Activated T-cell treated with anti-CD3 and anti-CD28 coated beads, Interleukin-2, amount 50 U/mL, for 24 hours (primary cell): ENCODE measurements at regions not wholly inside any gene's neighbourhood (a gene's known extent, or its start where the extent isn't known, plus 50 kb on each side); places are given as distances from the start of the nearest gene placed in this dataset.

Experiments
- DNase-seq: peaks from one replicate; pipeline ENCODE4 v3.0.0-alpha.2; 2020
- H3K27ac Mint-ChIP-seq: 2 replicates; pipeline ENCODE4 v1.8.0; 2020; ENCODE audit warnings: mild to moderate bottlenecking, mixed read lengths
- H3K27me3 Mint-ChIP-seq: 2 replicates; pipeline ENCODE4 v1.8.0; 2020; ENCODE audit warnings: mixed read lengths
- H3K36me3 Mint-ChIP-seq: 2 replicates; pipeline ENCODE4 v1.8.0; 2020; ENCODE audit warnings: low read depth, mixed read lengths
- H3K4me1 Mint-ChIP-seq: 2 replicates; pipeline ENCODE4 v1.8.0; 2020; ENCODE audit warnings: low read depth, mixed read lengths
- H3K4me3 Mint-ChIP-seq: 2 replicates; pipeline ENCODE4 v1.8.0; 2020; ENCODE audit warnings: mild to moderate bottlenecking, moderate library complexity, mixed read lengths
- H3K9me3 Mint-ChIP-seq: 2 replicates; pipeline ENCODE4 v1.8.0; 2020; ENCODE audit warnings: mixed read lengths

- Mint-ChIP-seq H3K4me1 (no peaks in the 10 kb centered on the region), H3K27ac (no peak overlapping the region), H3K9me3 (peaks cover 3% of the 10 kb centered on the region), H3K36me3 (no peaks in the 10 kb centered on the region), H3K4me3 (no peak overlapping the region), H3K27me3 (no peaks in the 10 kb centered on the region)
- no peak for DNase-seq
Measured at GRCh38 chr16:85537795-85538401, 75.2 kb upstream of the GSE1 start.

- no peak overlapping the region for H3K4me3 Mint-ChIP-seq
- peaks cover 3% of the 10 kb centered on the region for H3K9me3 Mint-ChIP-seq
- no peak overlapping the region for H3K27ac Mint-ChIP-seq
- H3K4me1 Mint-ChIP-seq: no peaks in the 10 kb centered on the region
- no peak for DNase-seq
- H3K27me3 Mint-ChIP-seq: no peaks in the 10 kb centered on the region
- no peaks in the 10 kb centered on the region for H3K36me3 Mint-ChIP-seq
Measured at GRCh38 chr16:85539084-85539483, 74.0 kb upstream of the GSE1 start.

GRCh38 chr16:85539629-85540291 lies 73.4 kb upstream of the GSE1 start:
- Mint-ChIP-seq H3K27ac (no peak overlapping the region), H3K27me3 (no peaks in the 10 kb centered on the region), H3K36me3 (no peaks in the 10 kb centered on the region), H3K9me3 (peaks cover 3% of the 10 kb centered on the region), H3K4me1 (no peaks in the 10 kb centered on the region), H3K4me3 (no peak overlapping the region)
- no peak for DNase-seq

- H3K4me1 Mint-ChIP-seq: no peaks in the 10 kb centered on the region
- peaks cover 3% of the 10 kb centered on the region for H3K9me3 Mint-ChIP-seq
- no peak overlapping the region for H3K27ac Mint-ChIP-seq
- H3K4me3 Mint-ChIP-seq: no peak overlapping the region
- H3K27me3 Mint-ChIP-seq: no peaks in the 10 kb centered on the region
- H3K36me3 Mint-ChIP-seq: no peaks in the 10 kb centered on the region
- DNase-seq: no peak
Measured at GRCh38 chr16:85541181-85541580, 71.9 kb upstream of the GSE1 start.

- no peaks in the 10 kb centered on the region for H3K36me3 Mint-ChIP-seq
- DNase-seq: no peak
- H3K27ac Mint-ChIP-seq: no peak overlapping the region
- no peaks in the 10 kb centered on the region for H3K27me3 Mint-ChIP-seq
- H3K4me3 Mint-ChIP-seq: no peak overlapping the region
- H3K4me1 Mint-ChIP-seq: no peaks in the 10 kb centered on the region
- H3K9me3 Mint-ChIP-seq: peaks cover 3% of the 10 kb centered on the region
Measured at GRCh38 chr16:85541619-85541979, 71.5 kb upstream of the GSE1 start.

GRCh38 chr16:85541980-85542900 lies 70.9 kb upstream of the GSE1 start:
- Mint-ChIP-seq H3K27me3 (no peaks in the 10 kb centered on the region), H3K4me1 (no peaks in the 10 kb centered on the region), H3K4me3 (no peak overlapping the region), H3K9me3 (peaks cover 3% of the 10 kb centered on the region), H3K36me3 (no peaks in the 10 kb centered on the region), H3K27ac (no peak overlapping the region)
- no peak for DNase-seq

- H3K27me3 Mint-ChIP-seq: no peaks in the 10 kb centered on the region
- no peak overlapping the region for H3K4me3 Mint-ChIP-seq
- H3K4me1 Mint-ChIP-seq: no peaks in the 10 kb centered on the region
- DNase-seq: no peak
- H3K36me3 Mint-ChIP-seq: no peaks in the 10 kb centered on the region
- no peak overlapping the region for H3K27ac Mint-ChIP-seq
- peaks cover 3% of the 10 kb centered on the region for H3K9me3 Mint-ChIP-seq
Measured at GRCh38 chr16:85543536-85543935, 69.6 kb upstream of the GSE1 start.

GRCh38 chr16:85544016-85544415 lies 69.1 kb upstream of the GSE1 start:
- H3K36me3 Mint-ChIP-seq: no peaks in the 10 kb centered on the region
- H3K27me3 Mint-ChIP-seq: no peaks in the 10 kb centered on the region

GRCh38 chr16:85544668-85545067 lies 68.5 kb upstream of the GSE1 start:
- Mint-ChIP-seq H3K9me3 (peaks cover under 1% of the 10 kb centered on the region), H3K27ac (no peak overlapping the region), H3K36me3 (no peaks in the 10 kb centered on the region), H3K4me1 (no peaks in the 10 kb centered on the region), H3K27me3 (no peaks in the 10 kb centered on the region), H3K4me3 (no peak overlapping the region)
- no peak for DNase-seq

More at GRCh38 chr16:85544016-85544415, 69.1 kb upstream of the GSE1 start:
- H3K4me3 Mint-ChIP-seq: no peak overlapping the region
- H3K27ac Mint-ChIP-seq: no peak overlapping the region
- DNase-seq: no peak
- no peaks in the 10 kb centered on the region for H3K4me1 Mint-ChIP-seq
- H3K9me3 Mint-ChIP-seq: peaks cover 3% of the 10 kb centered on the region

- no peaks in the 10 kb centered on the region for H3K4me1 Mint-ChIP-seq
- no peak overlapping the region for H3K27ac Mint-ChIP-seq
- no peaks in the 10 kb centered on the region for H3K36me3 Mint-ChIP-seq
- H3K4me3 Mint-ChIP-seq: no peak overlapping the region
- no peak for DNase-seq
- no peaks in the 10 kb centered on the region for H3K27me3 Mint-ChIP-seq
- no peaks in the 10 kb centered on the region for H3K9me3 Mint-ChIP-seq
Measured at GRCh38 chr16:85545227-85545818, 67.8 kb upstream of the GSE1 start.

- no peak for DNase-seq
- H3K36me3 Mint-ChIP-seq: no peaks in the 10 kb centered on the region
- no peak overlapping the region for H3K4me3 Mint-ChIP-seq
- H3K27ac Mint-ChIP-seq: no peak overlapping the region
- no peaks in the 10 kb centered on the region for H3K27me3 Mint-ChIP-seq
- no peaks in the 10 kb centered on the region for H3K9me3 Mint-ChIP-seq
- peaks cover 8% of the 10 kb centered on the region for H3K4me1 Mint-ChIP-seq
Measured at GRCh38 chr16:85546585-85547447, 66.3 kb upstream of the GSE1 start.

- Mint-ChIP-seq H3K4me3 (no peak overlapping the region), H3K4me1 (peaks cover 15% of the 10 kb centered on the region), H3K27me3 (no peaks in the 10 kb centered on the region), H3K27ac (no peak overlapping the region), H3K36me3 (no peaks in the 10 kb centered on the region), H3K9me3 (no peaks in the 10 kb centered on the region)
- DNase-seq: no peak
Measured at GRCh38 chr16:85548375-85548774, 64.7 kb upstream of the GSE1 start.

GRCh38 chr16:85549766-85550421 lies 63.2 kb upstream of the GSE1 start:
- no peaks in the 10 kb centered on the region for H3K9me3 Mint-ChIP-seq
- no peaks in the 10 kb centered on the region for H3K27me3 Mint-ChIP-seq
- no peak overlapping the region for H3K4me3 Mint-ChIP-seq
- H3K27ac Mint-ChIP-seq: no peak overlapping the region
- peaks cover 23% of the 10 kb centered on the region for H3K4me1 Mint-ChIP-seq
- DNase-seq: no peak
- peaks cover 4% of the 10 kb centered on the region for H3K36me3 Mint-ChIP-seq
